Breast epithelium (tissue), 3 donors: ENCODE measurements at regions not wholly inside any gene's neighbourhood (a gene's known extent, or its start where the extent isn't known, plus 50 kb on each side); places are given as distances from the start of the nearest gene placed in this dataset.

Experiments
- POLR2A ChIP-seq: fragments of 450-650 bp; IDR thresholded peaks from one replicate; pipeline ENCODE4 v1.6.1; 2016; ENCODE audit warnings: antibody characterized with exemption, mild to moderate bottlenecking, moderate library complexity
- POLR2AphosphoS5 ChIP-seq, 3 donors: sonication (generic); formaldehyde crosslinking; IDR thresholded peaks; one replicate each; pipeline ENCODE4 v1.6.1; 2017; ENCODE audit warnings: antibody characterized with exemption in 3 of 3
- TF ChIP-seq, protein P1 (sequence below), 3 donors: fragments of 450-650 bp; IDR thresholded peaks; one replicate each; pipeline ENCODE4 v1.5.1; 2016 to 2017; ENCODE audit warnings: antibody characterized with exemption in 3 of 3, mild to moderate bottlenecking in 3 of 3, moderate library complexity in 3 of 3

- TF ChIP-seq, protein P1, sequence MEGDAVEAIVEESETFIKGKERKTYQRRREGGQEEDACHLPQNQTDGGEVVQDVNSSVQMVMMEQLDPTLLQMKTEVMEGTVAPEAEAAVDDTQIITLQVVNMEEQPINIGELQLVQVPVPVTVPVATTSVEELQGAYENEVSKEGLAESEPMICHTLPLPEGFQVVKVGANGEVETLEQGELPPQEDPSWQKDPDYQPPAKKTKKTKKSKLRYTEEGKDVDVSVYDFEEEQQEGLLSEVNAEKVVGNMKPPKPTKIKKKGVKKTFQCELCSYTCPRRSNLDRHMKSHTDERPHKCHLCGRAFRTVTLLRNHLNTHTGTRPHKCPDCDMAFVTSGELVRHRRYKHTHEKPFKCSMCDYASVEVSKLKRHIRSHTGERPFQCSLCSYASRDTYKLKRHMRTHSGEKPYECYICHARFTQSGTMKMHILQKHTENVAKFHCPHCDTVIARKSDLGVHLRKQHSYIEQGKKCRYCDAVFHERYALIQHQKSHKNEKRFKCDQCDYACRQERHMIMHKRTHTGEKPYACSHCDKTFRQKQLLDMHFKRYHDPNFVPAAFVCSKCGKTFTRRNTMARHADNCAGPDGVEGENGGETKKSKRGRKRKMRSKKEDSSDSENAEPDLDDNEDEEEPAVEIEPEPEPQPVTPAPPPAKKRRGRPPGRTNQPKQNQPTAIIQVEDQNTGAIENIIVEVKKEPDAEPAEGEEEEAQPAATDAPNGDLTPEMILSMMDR (IDR thresholded peaks at IDR 0.05), result no peak
- TF ChIP-seq POLR2A (no peak), POLR2AphosphoS5 (IDR thresholded peaks at IDR 0.05) (no peak)
Measured at GRCh38 chr2:21924640-21925285, 801.0 kb downstream of the TDRD15 start.
